Breast epithelium (tissue), 4 donors: ENCODE measurements at regions not wholly inside any gene's neighbourhood (a gene's known extent, or its start where the extent isn't known, plus 50 kb on each side); places are given as distances from the start of the nearest gene placed in this dataset.

Experiments
- DNase-seq, 2 donors: peaks; one replicate each; pipeline ENCODE4 v3.0.0-alpha.2; 2019; ENCODE audit warnings: low spot score in 2 of 2
- H3K27ac ChIP-seq, 2 donors: fragments of 200-600 bp; sonication (generic) in 1 of 2; one replicate each; pipeline ENCODE4 v1.5.1; 2016 to 2019; ENCODE audit warnings: mild to moderate bottlenecking in 1 of 2
- H3K27me3 ChIP-seq, 2 donors: fragments of 200-600 bp; sonication (generic) in 1 of 2; one replicate each; pipeline versions ENCODE4 v1.5.1 to v1.6.0; 2017 to 2019; ENCODE audit warnings: control low read depth in 1 of 2, mild to moderate bottlenecking in 1 of 2
- H3K36me3 ChIP-seq: fragments of 200-600 bp; one replicate; pipeline ENCODE4 v1.5.1; 2019
- H3K4me1 ChIP-seq, 2 donors: fragments of 200-600 bp; sonication (generic); one replicate each; pipeline ENCODE4 v1.5.1; 2016 to 2019; ENCODE audit warnings: control low read depth in 1 of 2
- H3K4me3 ChIP-seq, 3 donors: fragments of 200-600 bp; sonication (generic); 1 replicate in 2 of 3; 2 replicates in 1 of 3; pipeline ENCODE4 v1.5.1; 2016 to 2019; ENCODE audit warnings: mild to moderate bottlenecking in 3 of 3, moderate library complexity in 2 of 3
- H3K9me3 ChIP-seq, 2 donors: fragments of 200-600 bp; sonication (generic) in 1 of 2; one replicate each; pipeline ENCODE4 v1.5.1; 2016 to 2019; ENCODE audit warnings: control low read depth in 1 of 2
- POLR2A ChIP-seq: fragments of 450-650 bp; IDR thresholded peaks from one replicate; pipeline ENCODE4 v1.6.1; 2016; ENCODE audit warnings: antibody characterized with exemption, mild to moderate bottlenecking, moderate library complexity
- POLR2AphosphoS5 ChIP-seq, 3 donors: sonication (generic); formaldehyde crosslinking; IDR thresholded peaks; one replicate each; pipeline ENCODE4 v1.6.1; 2017; ENCODE audit warnings: antibody characterized with exemption in 3 of 3
- intact Hi-C: fragments of 100-400 bp; cut with DNase I; formaldehyde crosslinking; loops from one replicate; pipeline ENCODE4 v1.15.1; 2023; ENCODE audit warnings: low total_unique reads
- TF ChIP-seq, protein P1 (sequence below), 3 donors: fragments of 450-650 bp; IDR thresholded peaks; one replicate each; pipeline ENCODE4 v1.5.1; 2016 to 2017; ENCODE audit warnings: antibody characterized with exemption in 3 of 3, mild to moderate bottlenecking in 3 of 3, moderate library complexity in 3 of 3

GRCh38 chr3:59688636-59689035 is 638.8 kb upstream of the CFAP20DC start:
- no peaks in the 10 kb centered on the region for H3K27me3 ChIP-seq
- intact Hi-C loops = no loop called here
- DNase-seq = no peak
- H3K9me3 ChIP-seq = no peaks in the 10 kb centered on the region
- no peaks in the 10 kb centered on the region for H3K36me3 ChIP-seq
- TF ChIP-seq POLR2A (no peak), POLR2AphosphoS5 (IDR thresholded peaks at IDR 0.05) (no peak)
- TF ChIP-seq, protein P1, sequence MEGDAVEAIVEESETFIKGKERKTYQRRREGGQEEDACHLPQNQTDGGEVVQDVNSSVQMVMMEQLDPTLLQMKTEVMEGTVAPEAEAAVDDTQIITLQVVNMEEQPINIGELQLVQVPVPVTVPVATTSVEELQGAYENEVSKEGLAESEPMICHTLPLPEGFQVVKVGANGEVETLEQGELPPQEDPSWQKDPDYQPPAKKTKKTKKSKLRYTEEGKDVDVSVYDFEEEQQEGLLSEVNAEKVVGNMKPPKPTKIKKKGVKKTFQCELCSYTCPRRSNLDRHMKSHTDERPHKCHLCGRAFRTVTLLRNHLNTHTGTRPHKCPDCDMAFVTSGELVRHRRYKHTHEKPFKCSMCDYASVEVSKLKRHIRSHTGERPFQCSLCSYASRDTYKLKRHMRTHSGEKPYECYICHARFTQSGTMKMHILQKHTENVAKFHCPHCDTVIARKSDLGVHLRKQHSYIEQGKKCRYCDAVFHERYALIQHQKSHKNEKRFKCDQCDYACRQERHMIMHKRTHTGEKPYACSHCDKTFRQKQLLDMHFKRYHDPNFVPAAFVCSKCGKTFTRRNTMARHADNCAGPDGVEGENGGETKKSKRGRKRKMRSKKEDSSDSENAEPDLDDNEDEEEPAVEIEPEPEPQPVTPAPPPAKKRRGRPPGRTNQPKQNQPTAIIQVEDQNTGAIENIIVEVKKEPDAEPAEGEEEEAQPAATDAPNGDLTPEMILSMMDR (IDR thresholded peaks at IDR 0.05) = no peak
- H3K4me1 ChIP-seq = no peaks in the 10 kb centered on the region
- no peak overlapping the region for H3K4me3 ChIP-seq
- no peak overlapping the region for H3K27ac ChIP-seq

- no peaks in the 10 kb centered on the region for H3K4me1 ChIP-seq
- H3K36me3 ChIP-seq = no peaks in the 10 kb centered on the region
- TF ChIP-seq, protein P1 (IDR thresholded peaks at IDR 0.05) = no peak
- TF ChIP-seq POLR2AphosphoS5 (IDR thresholded peaks at IDR 0.05) = no peak
- no peak for TF ChIP-seq POLR2A
- no peak overlapping the region for H3K27ac ChIP-seq
- no peak overlapping the region for H3K4me3 ChIP-seq
- no peaks in the 10 kb centered on the region for H3K27me3 ChIP-seq
- intact Hi-C loops = no loop called here
- DNase-seq = no peak
- H3K9me3 ChIP-seq = no peaks in the 10 kb centered on the region
Observed at GRCh38 chr3:59685432-59685831, 635.6 kb upstream of the CFAP20DC start.

DNA sequence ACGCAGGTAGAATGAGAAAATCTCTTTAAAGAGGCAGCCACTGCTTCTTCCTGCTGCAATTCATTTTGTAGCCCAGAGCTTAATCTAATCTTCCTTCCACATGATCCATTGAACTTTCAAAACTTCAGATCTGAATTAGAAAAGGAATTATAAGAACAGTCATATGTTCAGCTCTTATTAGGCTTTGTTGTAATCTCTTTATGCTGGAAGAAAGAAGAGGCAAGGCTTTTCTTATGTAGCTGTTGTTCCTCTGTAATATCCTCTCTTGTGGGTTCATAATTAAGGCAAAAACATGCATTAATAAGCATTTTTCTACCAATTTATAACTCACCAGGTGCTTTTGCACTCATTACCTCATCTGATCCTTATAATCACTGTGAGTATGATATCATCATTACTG is 634.9 kb upstream of the CFAP20DC start:
- no peak for DNase-seq
- TF ChIP-seq POLR2AphosphoS5 (IDR thresholded peaks at IDR 0.05) (no peak), POLR2A (no peak)
- TF ChIP-seq, protein P1 (IDR thresholded peaks at IDR 0.05) = no peak
- intact Hi-C loops = no loop called here

GRCh38 chr3:59680919-59681318 is 631.1 kb upstream of the CFAP20DC start:
- DNase-seq = no peak
- H3K9me3 ChIP-seq = no peaks in the 10 kb centered on the region
- H3K36me3 ChIP-seq = no peaks in the 10 kb centered on the region
- no peak overlapping the region for H3K27ac ChIP-seq
- H3K27me3 ChIP-seq = no peaks in the 10 kb centered on the region
- H3K4me1 ChIP-seq = no peaks in the 10 kb centered on the region
- no peak overlapping the region for H3K4me3 ChIP-seq
- TF ChIP-seq POLR2A = no peak
- TF ChIP-seq, protein P1 (IDR thresholded peaks at IDR 0.05) = no peak
- TF ChIP-seq POLR2AphosphoS5 (IDR thresholded peaks at IDR 0.05) = no peak
- intact Hi-C loops = no loop called here

More for the DNA sequence above, 634.9 kb upstream of the CFAP20DC start:
- Histone ChIP-seq H3K4me1 (no peaks in the 10 kb centered on the region), H3K27ac (no peak overlapping the region), H3K27me3 (no peaks in the 10 kb centered on the region), H3K36me3 (no peaks in the 10 kb centered on the region), H3K9me3 (no peaks in the 10 kb centered on the region), H3K4me3 (no peak overlapping the region)

GRCh38 chr3:59677747-59678702 is 628.2 kb upstream of the CFAP20DC start:
- DNase-seq = peak in 1 of 2 donors; percentile 26
- H3K4me1 ChIP-seq = no peaks in the 10 kb centered on the region
- peak overlapping the region; percentile 21 to 50 for H3K27ac ChIP-seq
- no peaks in the 10 kb centered on the region for H3K27me3 ChIP-seq
- H3K9me3 ChIP-seq = no peaks in the 10 kb centered on the region
- no peaks in the 10 kb centered on the region for H3K36me3 ChIP-seq
- intact Hi-C loops = no loop called here
- no peak for TF ChIP-seq POLR2A
- TF ChIP-seq POLR2AphosphoS5 (IDR thresholded peaks at IDR 0.05) = no peak
- TF ChIP-seq, protein P1 (IDR thresholded peaks at IDR 0.05) = no peak
- H3K4me3 ChIP-seq = no peak overlapping the region
